Chondrocyte (in vitro differentiated cells): ENCODE measurements at regions not wholly inside any gene's neighbourhood (a gene's known extent, or its start where the extent isn't known, plus 50 kb on each side); places are given as distances from the start of the nearest gene placed in this dataset.

Experiments used
- DNase-seq: peaks from one replicate; pipeline ENCODE4 v3.0.0; 2021; ENCODE audit warnings: mixed read lengths, low spot score
- H3K27ac Mint-ChIP-seq: one replicate; pipeline ENCODE4 v1.8.0; 2021; ENCODE audit warnings: mild to moderate bottlenecking, moderate library complexity, mixed read lengths; ENCODE audit not compliant: unreplicated experiment
- H3K27me3 Mint-ChIP-seq: 2 replicates; pipeline ENCODE4 v1.8.0; 2021; ENCODE audit warnings: low read depth, mixed read lengths
- H3K36me3 Mint-ChIP-seq: 2 replicates; pipeline ENCODE4 v1.8.0; 2021; ENCODE audit warnings: low read depth, mixed read lengths
- H3K4me1 Mint-ChIP-seq: 2 replicates; pipeline ENCODE4 v1.8.0; 2021; ENCODE audit warnings: low read depth, mild to moderate bottlenecking, mixed read lengths
- H3K4me3 Mint-ChIP-seq: one replicate; pipeline ENCODE4 v1.8.0; 2021; ENCODE audit warnings: mild to moderate bottlenecking, moderate library complexity, mixed read lengths; ENCODE audit not compliant: unreplicated experiment
- H3K9me3 Mint-ChIP-seq: 2 replicates; pipeline ENCODE4 v1.8.0; 2021; ENCODE audit warnings: low read depth, mixed read lengths
- TF ChIP-seq, protein P1 (sequence below): fragments of 200-600 bp; sonication (generic); IDR thresholded peaks from 2 replicates; pipeline ENCODE4 v1.5.0; 2021; ENCODE audit warnings: antibody characterized with exemption, mild to moderate bottlenecking, moderate library complexity

DNA sequence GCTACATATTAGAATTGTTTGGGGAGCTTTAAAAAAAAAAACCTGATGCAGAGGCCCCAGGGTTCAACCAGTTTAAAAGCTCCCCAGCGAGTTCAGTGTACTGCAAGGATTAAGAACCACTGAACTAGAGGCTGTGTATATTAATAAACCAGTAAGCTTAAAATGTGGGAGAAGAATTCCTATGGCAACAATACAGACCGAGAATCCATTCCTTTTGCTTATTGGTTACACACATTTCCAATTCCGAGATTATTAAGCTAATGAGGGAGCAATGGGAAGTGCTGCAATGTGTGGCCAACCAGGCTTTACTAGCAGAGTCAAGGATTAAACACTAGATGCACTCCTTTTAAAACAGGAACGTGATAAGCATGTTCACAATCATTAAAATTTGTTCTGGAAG is 204.4 kb downstream of the TDRD15 start:
- Mint-ChIP-seq H3K27me3 (peaks cover 8% of the 10 kb centered on the region), H3K9me3 (no peaks in the 10 kb centered on the region), H3K27ac (no peak overlapping the region), H3K4me3 (no peak overlapping the region), H3K36me3 (no peaks in the 10 kb centered on the region), H3K4me1 (no peaks in the 10 kb centered on the region)
- DNase-seq, result no peak
- TF ChIP-seq, protein P1, sequence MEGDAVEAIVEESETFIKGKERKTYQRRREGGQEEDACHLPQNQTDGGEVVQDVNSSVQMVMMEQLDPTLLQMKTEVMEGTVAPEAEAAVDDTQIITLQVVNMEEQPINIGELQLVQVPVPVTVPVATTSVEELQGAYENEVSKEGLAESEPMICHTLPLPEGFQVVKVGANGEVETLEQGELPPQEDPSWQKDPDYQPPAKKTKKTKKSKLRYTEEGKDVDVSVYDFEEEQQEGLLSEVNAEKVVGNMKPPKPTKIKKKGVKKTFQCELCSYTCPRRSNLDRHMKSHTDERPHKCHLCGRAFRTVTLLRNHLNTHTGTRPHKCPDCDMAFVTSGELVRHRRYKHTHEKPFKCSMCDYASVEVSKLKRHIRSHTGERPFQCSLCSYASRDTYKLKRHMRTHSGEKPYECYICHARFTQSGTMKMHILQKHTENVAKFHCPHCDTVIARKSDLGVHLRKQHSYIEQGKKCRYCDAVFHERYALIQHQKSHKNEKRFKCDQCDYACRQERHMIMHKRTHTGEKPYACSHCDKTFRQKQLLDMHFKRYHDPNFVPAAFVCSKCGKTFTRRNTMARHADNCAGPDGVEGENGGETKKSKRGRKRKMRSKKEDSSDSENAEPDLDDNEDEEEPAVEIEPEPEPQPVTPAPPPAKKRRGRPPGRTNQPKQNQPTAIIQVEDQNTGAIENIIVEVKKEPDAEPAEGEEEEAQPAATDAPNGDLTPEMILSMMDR, result no peak

DNA sequence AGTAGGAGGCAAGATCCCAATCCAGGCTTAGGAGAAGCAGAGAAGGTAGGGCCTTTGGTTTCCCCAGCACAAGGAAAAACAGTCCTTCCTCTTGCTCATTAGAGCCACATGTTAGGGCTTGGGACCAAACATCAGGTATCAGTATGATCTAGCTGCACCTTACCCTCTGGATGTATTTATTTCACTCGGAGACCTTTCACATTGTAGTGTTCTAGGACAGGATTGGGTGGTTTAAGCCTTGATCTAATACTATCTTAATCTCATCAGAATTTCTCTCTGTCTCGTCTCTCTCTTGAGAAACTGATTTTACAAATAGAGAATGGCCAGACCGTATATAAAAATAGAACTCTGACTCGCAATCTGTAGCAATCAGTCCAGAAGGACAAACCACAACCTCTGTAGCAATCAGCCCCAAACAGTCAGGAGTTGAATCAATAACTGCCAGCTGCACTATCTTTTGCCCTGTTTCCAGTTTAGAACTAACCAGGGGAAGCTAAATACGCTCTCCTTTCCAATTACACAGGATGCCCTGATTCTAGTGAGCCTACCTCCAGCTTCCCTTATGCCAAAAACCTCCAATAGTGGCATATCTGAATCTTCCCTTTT is 207.1 kb downstream of the TDRD15 start:
- DNase-seq, result no peak
- Mint-ChIP-seq H3K4me3 (no peak overlapping the region), H3K27me3 (peaks cover 8% of the 10 kb centered on the region), H3K36me3 (no peaks in the 10 kb centered on the region), H3K27ac (no peak overlapping the region), H3K4me1 (no peaks in the 10 kb centered on the region), H3K9me3 (peaks cover 6% of the 10 kb centered on the region)
- TF ChIP-seq, protein P1, result no peak

DNA sequence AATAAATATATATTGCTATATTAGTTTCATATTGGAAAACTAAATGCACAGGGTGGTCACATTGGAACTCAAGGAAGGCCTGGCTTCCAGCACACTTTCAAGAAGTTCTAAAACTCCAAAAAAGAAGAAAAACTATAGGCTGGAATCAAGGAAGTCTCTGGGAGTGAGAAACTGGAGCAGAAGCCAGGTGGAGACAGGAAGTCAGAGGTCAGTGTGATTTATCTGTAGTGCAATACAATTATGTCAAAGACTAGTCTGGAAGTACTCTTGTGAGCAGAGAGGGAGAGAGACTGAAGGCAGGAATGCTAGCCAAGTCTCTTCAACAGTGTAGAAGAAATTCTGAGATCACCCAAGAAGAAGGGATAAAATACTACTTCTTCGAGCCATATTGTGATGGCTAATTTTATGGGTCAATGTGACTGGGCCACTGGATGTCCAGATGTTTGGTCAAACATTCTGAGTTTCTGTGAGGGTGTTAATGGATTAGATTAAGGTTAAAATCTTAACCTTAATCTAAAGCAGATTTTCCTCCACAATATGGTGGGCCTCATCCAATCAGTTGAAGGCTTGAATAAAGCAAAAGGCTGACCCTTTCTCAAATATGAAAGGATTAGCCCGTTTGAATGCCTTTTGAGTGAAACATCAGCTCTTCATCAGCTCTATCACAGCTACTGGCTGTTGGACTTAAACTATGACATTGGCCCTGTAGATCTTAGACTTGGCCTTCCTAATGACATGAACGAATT is 208.0 kb downstream of the TDRD15 start:
- H3K27me3 Mint-ChIP-seq, result peaks cover 4% of the 10 kb centered on the region
- no peaks in the 10 kb centered on the region for H3K4me1 Mint-ChIP-seq
- H3K9me3 Mint-ChIP-seq, result peaks cover 11% of the 10 kb centered on the region
- TF ChIP-seq, protein P1, result no peak
- no peak overlapping the region for H3K4me3 Mint-ChIP-seq
- no peak for DNase-seq
- no peaks in the 10 kb centered on the region for H3K36me3 Mint-ChIP-seq
- no peak overlapping the region for H3K27ac Mint-ChIP-seq

DNA sequence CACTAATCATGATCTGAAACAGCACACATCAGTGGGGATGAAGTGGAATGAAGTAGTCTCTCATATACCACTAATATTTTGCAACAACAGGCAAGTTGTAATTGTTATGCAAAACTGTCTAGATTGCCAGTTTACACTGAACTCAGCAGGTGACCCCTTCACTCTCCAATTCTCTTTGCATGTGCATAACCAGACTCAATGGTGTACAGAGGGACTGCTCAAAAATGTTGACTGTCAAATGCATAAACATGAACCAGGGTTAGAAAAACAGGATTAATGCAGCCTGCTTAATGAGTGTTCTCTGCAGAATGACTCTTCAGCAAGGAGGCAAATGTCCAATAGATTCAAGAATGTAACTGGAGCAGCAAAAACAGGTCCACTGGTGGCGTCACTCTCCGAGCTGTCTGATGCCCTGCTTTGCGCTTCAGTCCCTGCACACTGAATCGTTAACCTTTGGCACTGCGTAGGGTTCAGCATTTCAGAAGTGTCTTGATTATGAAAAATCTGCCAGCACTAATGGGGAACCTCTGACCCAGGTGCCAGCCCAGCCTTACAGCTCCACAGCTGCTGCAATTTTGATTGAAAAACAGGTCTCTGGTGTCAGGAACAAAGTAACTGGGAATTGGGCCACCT is 209.3 kb downstream of the TDRD15 start:
- Mint-ChIP-seq H3K27ac (no peak overlapping the region), H3K4me3 (no peak overlapping the region), H3K9me3 (peaks cover 15% of the 10 kb centered on the region)

DNA sequence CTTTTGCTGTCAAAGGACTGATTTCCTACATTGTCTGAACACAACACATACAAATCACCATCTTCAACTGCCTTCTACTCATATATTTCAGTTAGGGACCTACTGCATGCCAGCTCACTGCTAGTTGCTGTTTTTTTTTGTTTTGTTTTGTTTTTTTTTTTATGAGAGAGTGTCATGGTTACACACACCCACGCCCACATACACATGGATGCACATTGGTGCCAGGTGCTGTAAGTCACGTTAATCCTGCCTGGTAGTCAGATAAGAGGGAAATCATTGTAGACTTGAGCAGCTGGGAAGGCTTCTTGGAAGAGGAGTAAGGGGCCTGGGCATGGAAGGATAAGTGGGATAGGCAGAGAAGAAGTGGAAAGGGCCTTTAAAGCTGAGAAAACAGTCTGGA is 209.9 kb downstream of the TDRD15 start:
- peaks cover 15% of the 10 kb centered on the region for H3K9me3 Mint-ChIP-seq
- DNase-seq, result no peak
- no peak overlapping the region for H3K27ac Mint-ChIP-seq
- H3K4me1 Mint-ChIP-seq, result no peaks in the 10 kb centered on the region
- H3K36me3 Mint-ChIP-seq, result no peaks in the 10 kb centered on the region
- H3K27me3 Mint-ChIP-seq, result no peaks in the 10 kb centered on the region
- no peak overlapping the region for H3K4me3 Mint-ChIP-seq
- TF ChIP-seq, protein P1, result no peak

More for the DNA sequence above, 209.3 kb downstream of the TDRD15 start:
- TF ChIP-seq, protein P1, result no peak
- no peaks in the 10 kb centered on the region for H3K4me1 Mint-ChIP-seq
- no peak for DNase-seq
- H3K36me3 Mint-ChIP-seq, result no peaks in the 10 kb centered on the region
- H3K27me3 Mint-ChIP-seq, result no peaks in the 10 kb centered on the region
